GM13976 (cell line): ENCODE measurements at regions not wholly inside any gene's neighbourhood (a gene's known extent, or its start where the extent isn't known, plus 50 kb on each side); places are given as distances from the start of the nearest gene placed in this dataset.

ENCODE experiments used
- DNase-seq: peaks from one replicate; pipeline ENCODE4 v3.0.0; 2012; ENCODE audit warnings: low spot score
- in situ Hi-C: fragments of 300-500 bp; cut with MboI; formaldehyde crosslinking; loops from one replicate; pipeline ENCODE4 v1.12.0; 2022; ENCODE audit warnings: low sequenced_read_pairs, mixed read lengths, inconsistent platforms; ENCODE audit not compliant: unreplicated experiment
- TF ChIP-seq, protein P1 (sequence below): IDR thresholded peaks from 2 replicates; pipeline ENCODE4 v1.5.1; 2012; ENCODE audit warnings: borderline replicate concordance, mild to moderate bottlenecking; ENCODE audit not compliant: insufficient read depth; ENCODE audit errors: extremely low read depth, missing control alignments, control extremely low read depth

DNA sequence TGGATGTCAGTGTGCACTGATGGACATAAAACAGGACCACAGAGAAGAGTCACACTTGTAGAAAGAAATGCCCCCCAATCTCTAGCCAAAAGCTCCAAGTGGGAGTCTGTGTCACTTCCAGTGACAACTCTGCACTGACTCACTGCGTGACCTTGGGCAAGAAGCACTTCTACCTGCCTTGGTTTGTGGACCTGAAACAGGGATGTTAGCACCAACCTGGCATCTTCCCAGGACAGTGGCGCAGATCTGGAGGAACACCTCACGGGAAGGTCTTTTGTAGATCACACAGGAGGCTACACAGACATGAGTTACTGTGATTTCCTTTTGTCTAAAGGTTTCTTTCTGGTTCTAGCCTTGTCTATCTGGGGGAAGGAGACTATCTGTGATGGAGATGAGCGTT is 80.5 kb upstream of the DHRSX start:
- TF ChIP-seq, protein P1, sequence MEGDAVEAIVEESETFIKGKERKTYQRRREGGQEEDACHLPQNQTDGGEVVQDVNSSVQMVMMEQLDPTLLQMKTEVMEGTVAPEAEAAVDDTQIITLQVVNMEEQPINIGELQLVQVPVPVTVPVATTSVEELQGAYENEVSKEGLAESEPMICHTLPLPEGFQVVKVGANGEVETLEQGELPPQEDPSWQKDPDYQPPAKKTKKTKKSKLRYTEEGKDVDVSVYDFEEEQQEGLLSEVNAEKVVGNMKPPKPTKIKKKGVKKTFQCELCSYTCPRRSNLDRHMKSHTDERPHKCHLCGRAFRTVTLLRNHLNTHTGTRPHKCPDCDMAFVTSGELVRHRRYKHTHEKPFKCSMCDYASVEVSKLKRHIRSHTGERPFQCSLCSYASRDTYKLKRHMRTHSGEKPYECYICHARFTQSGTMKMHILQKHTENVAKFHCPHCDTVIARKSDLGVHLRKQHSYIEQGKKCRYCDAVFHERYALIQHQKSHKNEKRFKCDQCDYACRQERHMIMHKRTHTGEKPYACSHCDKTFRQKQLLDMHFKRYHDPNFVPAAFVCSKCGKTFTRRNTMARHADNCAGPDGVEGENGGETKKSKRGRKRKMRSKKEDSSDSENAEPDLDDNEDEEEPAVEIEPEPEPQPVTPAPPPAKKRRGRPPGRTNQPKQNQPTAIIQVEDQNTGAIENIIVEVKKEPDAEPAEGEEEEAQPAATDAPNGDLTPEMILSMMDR = no peak
- in situ Hi-C loops = no loop called here
- DNase-seq = no peak

DNA sequence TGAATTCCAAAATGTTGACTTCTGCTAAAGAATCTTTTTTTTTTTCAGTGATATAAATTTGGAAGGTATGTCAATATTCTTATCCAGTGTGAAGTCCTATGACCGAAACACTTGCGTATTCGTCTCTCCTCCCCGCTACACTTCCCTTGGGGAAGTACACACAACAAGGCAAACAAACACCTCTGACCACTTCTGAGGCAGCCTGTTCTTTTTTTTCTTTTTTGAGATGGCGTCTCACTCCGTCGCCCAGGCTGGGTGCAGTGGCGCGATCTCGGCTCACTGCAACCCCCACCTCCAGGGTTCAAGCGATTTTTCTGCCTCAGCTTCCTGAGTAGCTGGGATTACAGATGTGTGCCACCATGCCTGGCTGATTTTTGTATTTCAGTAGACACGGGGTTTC is 78.1 kb upstream of the DHRSX start:
- TF ChIP-seq, protein P1 = no peak
- DNase-seq = no peak
- in situ Hi-C loops = no loop called here

DNA sequence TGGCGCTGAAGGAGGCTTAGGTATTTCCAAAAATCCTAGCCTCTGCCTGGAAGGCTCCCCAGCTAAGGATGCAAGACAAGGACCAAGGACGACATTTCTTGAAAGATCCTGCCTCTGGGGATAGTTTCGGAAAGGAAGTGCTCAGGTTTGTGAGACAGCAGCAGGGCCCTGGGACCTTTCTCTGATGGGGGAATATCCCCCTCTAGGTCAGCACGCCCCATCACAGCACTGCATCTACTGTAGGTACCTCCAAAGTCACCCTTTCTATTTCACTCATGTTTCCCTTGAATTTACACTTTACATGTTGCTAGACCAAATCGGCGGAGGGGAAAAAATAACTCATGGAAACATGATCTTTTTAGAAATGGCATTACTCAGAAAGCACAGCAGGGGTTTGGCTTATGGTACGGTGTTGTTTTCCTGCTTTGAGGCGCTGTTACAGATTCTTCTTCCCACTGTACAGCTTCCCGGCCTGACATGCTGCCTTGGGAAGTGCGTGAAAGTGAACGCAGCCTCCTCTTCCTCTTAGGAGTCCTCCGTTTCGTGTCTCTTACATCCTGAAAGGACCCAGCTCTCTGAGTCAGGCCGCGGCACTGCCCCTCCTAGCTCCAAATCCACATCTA is 77.2 kb upstream of the DHRSX start:
- TF ChIP-seq, protein P1 = no peak
- in situ Hi-C loops = no loop called here

DNA sequence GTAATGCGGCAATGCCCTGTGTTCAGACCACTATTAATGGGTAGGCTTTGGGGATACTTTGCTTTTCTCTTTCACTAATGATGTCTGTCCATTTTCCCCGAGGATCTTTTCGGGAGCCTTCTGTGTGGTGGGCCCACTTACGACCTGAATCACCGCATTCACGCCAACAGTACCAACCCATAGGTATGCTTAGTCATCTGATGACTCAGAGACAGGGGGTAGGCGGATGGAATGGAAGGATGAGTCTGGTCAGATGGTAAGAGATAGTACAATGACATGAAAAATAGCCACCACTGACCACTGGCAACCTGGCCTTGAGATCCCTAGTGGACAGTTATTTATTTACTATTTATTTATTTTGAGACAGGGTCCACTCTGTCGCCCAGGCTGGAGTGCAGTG is 76.0 kb upstream of the DHRSX start:
- no peak for DNase-seq
- in situ Hi-C loops = no loop called here
- TF ChIP-seq, protein P1 = no peak

More for the DNA sequence above, 77.2 kb upstream of the DHRSX start:
- DNase-seq = no peak

DNA sequence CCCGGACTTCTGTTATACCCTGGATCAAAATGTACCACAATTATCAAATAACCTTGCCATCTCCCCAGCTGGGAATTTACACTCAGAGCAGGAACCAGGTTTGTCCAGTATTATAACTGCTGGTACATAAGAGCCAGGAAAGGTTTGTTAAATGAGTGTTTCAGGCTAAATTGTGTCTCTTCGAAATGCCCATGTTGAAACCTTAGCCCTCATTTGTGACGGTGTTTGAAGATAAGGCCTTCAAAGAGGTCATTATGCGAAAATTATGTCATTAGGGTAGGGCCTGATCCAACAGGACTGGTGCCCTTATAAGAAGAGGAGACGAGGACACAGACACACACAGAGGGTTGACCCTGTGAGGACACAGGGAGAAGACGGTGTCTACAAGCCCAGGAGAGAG is 73.5 kb upstream of the DHRSX start:
- in situ Hi-C loops = no loop called here
- DNase-seq = no peak
- TF ChIP-seq, protein P1 = no peak

DNA sequence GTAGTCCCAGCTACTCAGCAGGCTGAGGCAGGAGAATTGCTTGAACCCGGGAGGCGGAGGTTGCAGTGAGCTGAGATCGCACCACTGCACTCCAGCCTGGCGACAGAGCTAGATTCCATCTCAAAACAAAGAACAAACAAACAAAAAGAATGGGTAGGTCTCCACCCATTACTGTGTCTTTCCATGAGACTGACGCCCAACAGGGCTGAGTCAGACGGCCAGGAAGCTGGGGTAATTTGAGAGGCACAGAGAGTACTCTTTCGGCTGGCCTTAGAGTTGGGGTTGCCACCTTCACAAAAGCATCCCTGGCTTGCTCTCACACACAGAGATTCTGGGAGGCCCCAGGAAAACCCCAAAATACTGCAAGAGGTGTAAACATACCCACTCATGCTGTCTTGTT is 72.0 kb upstream of the DHRSX start:
- TF ChIP-seq, protein P1 = no peak
- in situ Hi-C loops = no loop called here
- DNase-seq = no peak
